ENCODE measurements at regions not wholly inside any gene's neighbourhood (a gene's known extent, or its start where the extent isn't known, plus 50 kb on each side); places are given as distances from the start of the nearest gene placed in this dataset.

- no peak for DNase-seq (ENCODE audit: low spot score)
Observed at GRCh38 chr20:10771435-10772140, 97.8 kb upstream of the JAG1 start.

- no peak for DNase-seq (ENCODE audit: low spot score)
Observed at GRCh38 chr20:10774357-10774943, 100.7 kb upstream of the JAG1 start.

DNA sequence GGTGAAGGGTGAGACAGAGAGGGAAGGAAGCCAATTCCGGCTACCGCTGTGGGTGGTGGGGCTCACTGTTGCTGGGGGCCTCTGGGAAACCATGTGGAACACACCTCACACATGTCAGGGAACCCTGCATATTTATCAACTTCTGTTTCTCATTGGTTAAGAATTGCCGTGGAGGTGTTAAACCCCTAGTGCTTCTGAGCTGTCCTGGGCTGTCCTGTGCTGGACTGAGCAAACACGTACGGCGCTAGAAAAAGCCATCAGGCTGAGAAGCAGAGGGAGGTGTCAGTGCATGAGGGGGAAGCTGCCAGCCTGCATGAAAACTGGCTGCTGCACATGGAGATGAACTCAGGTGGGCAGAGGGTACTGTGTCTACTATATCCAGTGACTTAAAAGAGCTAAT is 103.9 kb upstream of the JAG1 start:
- DNase-seq (ENCODE audit: low spot score): no peak

GRCh38 chr20:10779911-10780310 is 106.1 kb upstream of the JAG1 start:
- DNase-seq (ENCODE audit: low spot score): no peak

GRCh38 chr20:10780901-10781300 is 107.1 kb upstream of the JAG1 start:
- DNase-seq (ENCODE audit: low spot score): no peak

DNA sequence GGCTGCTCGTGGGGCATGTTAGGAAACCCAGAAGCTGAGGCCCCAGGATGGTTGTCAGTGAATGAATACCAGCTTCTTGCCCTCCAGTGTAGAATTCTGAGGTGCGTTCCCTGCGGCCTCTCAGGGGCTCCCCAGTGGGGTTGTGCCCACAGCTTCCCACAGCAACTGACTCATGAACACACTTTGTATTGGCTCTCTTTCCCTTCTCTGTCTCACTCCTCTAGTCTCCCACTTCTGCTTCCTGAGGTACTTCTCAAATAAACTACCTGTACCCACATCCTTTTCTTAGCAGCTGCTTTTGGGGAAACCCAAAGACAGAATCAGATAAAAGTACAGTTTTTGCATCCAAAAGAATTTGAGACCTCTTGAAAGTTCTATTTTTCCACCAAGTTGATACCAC is 107.7 kb upstream of the JAG1 start:
- DNase-seq (ENCODE audit: low spot score): no peak

DNA sequence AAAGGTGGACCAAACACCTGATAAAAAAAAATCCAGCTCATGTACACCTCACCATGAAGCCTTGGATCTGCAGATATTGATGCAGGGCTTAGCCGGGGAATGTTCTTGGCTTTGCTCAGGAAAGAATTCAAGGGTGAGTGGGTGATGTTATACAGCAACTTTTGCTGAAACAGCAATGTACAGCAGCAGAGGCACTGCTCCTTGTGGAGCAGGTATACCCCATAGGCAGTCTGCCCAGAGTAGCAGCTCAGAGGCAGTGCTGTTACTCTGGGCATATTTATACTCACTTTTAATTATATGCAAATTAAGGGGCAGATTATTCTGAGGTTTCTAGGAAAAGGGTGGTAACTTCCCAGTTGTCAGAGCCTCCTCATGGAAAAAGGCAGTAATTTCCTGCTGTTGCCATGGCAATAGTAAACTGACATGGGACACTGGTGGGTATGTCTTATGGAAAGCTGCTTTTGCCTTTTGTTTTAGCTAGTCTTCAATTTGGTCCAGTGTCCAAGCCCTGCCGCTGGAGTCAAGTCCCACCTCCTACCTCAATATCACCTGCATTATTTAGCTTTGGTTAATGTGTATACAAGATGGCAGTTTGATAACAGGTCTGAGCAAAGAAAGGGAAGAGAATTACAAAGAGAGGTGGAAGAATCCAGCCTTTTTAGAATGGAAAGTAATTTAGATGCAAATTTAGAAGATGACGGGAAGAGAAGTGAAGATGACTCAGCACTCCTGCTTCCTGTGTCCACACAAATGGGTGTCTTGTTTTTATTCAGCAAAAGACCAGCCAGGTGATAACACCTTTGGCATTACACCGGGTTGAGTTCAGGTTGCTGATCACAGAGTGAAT is 110.1 kb upstream of the JAG1 start:
- DNase-seq (ENCODE audit: low spot score): no peak

GRCh38 chr20:10784554-10785183 is 110.9 kb upstream of the JAG1 start:
- DNase-seq (ENCODE audit: low spot score): no peak

- DNase-seq (ENCODE audit: low spot score): no peak
Observed at GRCh38 chr20:10786678-10787077, 112.9 kb upstream of the JAG1 start.

GRCh38 chr20:10788055-10788454 is 114.3 kb upstream of the JAG1 start:
- DNase-seq (ENCODE audit: low spot score): no peak

DNA sequence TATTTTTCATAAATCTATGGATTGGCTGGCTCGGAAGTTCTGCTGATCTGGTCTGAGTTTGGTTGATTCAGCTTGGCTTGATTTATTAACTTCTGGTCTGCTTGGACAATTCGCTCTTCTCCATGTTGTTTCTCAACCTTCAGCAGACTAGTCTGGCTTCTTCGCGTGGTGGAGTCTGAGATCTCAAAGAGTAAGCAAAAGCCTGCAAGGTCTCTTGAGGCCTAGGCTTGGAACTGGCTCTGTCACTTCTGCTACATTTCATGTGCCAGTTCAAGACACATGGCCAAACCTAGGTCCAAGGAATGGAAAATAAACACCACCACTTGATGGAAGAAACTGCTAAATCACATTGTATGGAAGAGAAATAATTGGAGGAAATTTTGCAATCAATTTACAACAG is 115.1 kb upstream of the JAG1 start:
- no peak for DNase-seq (ENCODE audit: low spot score)

DNA sequence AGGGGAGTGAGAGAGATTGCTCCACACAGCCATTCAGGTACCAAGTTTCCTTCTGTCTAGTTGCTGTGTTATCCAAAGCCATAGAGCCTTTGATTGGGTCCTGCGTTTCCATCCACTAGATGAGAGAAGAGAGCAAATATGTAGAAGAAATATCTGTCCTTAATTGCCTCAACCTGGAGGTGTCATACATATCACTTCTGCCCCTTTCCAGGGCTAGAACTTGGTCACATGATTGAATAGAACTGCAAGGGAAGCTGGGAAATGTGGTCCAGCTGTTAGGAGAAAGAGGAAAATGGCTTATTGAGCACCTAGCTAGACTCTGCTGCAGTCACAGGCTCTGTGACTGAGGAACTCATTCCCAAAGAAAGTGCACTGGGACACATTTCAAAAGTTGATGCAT is 115.6 kb upstream of the JAG1 start:
- no peak for DNase-seq (ENCODE audit: low spot score)

DNA sequence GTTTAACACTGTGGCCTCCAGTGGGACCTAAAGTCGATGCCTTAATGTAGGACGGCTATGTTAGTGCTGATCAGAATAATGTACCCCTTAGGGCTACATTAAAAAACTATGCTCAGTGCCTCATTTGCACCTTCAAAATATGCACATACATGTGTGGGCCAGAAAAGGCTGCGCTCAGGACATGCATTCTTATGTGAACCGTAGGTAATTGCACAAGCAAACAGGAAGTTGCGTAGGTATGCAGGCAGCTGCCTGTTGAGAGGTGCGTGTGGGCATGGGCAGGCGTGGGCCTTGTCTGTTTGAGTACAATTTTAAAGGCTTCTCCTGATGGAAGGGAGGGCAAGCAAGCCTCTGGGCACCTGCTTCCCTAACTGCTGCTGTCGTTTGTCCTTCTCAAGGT is 116.2 kb upstream of the JAG1 start:
- DNase-seq (ENCODE audit: low spot score): no peak

DNA sequence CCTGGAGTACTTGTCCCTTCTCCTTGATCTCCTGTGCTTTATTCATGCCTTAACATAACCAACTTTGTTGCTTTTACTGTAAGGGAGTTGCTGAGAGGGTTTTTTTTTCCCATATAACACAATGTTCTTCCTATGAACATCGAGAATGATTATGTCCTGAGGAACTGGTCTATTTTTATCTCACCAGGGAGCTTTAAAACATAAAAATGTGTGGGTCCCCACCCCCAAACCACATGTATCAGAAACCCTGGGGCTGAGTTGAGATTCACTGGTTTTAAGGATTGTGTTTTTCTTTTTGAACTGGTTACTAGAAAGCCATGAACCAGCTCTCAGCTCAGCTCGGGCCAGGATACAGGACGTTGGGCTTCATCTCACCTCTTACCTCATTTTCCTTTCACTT is 118.5 kb upstream of the JAG1 start:
- no peak for DNase-seq (ENCODE audit: low spot score)

DNA sequence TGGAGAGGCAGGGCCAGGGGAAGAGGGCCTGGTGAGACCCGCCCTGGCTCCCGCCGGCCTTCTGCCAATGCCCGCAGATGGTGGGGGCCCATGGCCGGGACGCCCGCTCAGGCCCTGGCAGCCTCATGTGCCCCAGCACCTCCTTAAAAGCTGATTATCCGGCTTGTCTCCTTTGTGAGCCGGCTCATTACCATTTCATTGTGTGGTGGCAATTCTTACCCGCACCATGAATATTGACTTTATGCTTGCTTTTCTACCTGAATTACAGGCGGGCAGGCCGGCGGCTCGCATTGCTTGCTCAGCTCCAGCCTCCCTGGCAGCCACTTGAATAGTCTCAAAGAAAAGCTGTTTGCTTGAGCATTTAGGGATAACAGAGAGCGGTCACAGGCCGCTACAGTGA is 120.0 kb upstream of the JAG1 start:
- no peak for DNase-seq (ENCODE audit: low spot score)

GRCh38 chr20:10794765-10795164 is 121.0 kb upstream of the JAG1 start:
- DNase-seq (ENCODE audit: low spot score): no peak

DNA sequence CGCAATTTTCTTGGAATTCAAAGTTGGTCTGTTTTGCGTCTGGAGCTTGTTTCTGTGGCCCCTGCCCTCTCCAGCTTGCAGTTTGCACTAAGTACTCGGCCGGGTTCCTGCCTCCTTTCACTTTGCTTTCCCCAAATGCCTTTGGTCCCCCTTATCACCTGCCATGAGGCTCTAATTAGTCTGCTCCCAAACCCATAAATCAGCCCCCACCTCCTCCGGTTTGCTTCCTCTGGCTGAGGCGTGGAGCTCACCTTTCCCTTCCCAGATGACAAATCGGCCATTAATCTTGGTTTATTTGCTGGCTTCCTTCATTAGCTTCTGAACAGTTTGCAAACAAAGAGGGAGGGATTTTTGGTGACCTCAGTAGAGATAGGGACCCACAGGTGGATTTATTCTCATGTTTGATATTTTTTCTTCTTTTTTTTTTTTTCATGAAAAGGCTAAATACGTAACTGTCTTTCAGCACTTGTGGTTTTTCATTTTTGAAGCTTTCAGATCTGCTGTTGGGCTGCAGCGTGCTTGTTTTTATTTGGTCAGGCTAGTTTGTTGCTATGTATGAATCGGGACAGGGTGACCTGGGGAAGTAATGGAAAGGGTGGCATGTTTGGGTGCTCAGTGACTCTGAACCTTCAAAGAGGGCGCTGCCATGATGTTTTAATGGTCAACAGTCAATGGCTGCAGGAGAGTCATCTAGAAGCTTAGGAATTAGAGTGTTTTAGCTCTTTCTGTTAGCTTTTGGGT is 121.7 kb upstream of the JAG1 start:
- DNase-seq (ENCODE audit: low spot score): no peak

DNA sequence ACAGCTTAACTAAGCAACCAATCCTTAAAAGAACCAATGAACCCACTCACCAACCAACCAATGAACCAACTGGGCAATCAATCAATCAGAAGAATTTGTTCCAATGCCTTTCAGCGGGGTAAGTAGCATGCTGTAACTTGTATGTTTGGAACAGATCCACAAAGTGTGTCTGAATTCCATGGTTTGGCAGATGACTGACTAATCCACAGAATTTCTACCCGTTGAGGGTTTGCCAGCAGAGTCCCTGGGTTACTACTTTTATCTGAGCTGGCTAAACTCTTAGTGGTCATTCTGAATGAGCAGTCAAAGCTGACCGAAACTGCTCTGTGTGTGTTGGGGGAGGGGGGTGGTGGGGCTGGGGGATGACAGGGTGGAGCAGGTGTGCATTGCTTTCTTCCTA is 125.0 kb upstream of the JAG1 start:
- DNase-seq (ENCODE audit: low spot score): no peak

GRCh38 chr20:10799735-10800134 is 125.9 kb upstream of the JAG1 start:
- DNase-seq (ENCODE audit: low spot score): no peak

GRCh38 chr20:10800288-10800687 is 126.5 kb upstream of the JAG1 start:
- DNase-seq (ENCODE audit: low spot score): no peak

DNA sequence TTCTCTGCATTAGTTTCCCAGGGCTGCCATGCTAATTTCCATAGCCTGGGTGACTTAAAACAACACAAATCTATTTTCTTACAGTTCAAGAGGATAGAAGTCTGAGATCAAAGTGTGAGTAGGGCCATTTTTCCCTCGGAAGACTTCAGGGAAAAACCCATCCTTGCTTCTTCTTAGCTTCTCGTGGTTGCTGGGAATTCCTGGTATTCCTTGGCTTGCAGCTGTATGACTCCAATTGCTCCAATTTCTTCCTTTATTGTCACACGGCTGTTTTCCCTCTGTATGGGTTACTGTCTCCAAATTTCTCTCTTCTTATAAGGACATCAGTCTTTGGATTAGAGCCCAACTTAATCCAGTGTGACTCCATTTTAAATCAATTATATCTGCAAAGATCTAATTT is 128.4 kb upstream of the JAG1 start:
- no peak for DNase-seq (ENCODE audit: low spot score)

DNA sequence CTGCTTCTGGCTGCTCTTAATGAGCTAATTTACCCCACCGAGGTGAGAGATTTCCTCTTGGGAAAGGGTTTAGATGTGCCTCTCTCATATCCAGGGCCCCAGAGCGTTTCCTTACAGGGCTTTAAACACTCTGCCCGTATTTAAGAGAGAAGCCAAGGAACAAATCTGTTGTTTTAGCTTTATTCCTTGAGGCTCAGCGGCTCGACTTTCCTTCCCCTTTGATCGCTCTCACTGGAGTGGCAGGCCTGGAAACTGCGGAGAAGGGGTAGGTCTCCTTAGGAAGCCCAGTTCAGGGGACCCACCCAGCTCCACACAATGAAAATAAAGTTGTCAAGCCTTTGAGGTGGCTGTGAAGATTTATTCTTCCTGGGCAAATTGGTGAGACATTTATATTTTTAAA is 132.0 kb upstream of the JAG1 start:
- no peak for DNase-seq (ENCODE audit: low spot score)

All from NAMALWA (cell line).